Transverse colon (tissue), 4 donors: ENCODE measurements at regions not wholly inside any gene's neighbourhood (a gene's known extent, or its start where the extent isn't known, plus 50 kb on each side); places are given as distances from the start of the nearest gene placed in this dataset.

Experiments used
- CTCF ChIP-seq, 5 experiments: fragments of 200-600 bp in 3 of 5; fragments of 450-650 bp in 2 of 5; sonication (generic) in 3 of 5; IDR thresholded peaks; 1 replicate in 2 of 5; 2 replicates in 3 of 5; pipeline ENCODE4 v1.5.1; 2016 to 2017; ENCODE audit warnings: antibody characterized with exemption in 5 of 5, inconsistent platforms in 3 of 5, mild to moderate bottlenecking in 2 of 5, moderate library complexity in 1 of 5
- POLR2A ChIP-seq: fragments of 450-650 bp; IDR thresholded peaks from one replicate; pipeline ENCODE4 v1.6.1; 2016; ENCODE audit warnings: antibody characterized with exemption, mild to moderate bottlenecking, moderate library complexity
- POLR2AphosphoS5 ChIP-seq, 3 donors: sonication (generic); formaldehyde crosslinking; IDR thresholded peaks; one replicate each; pipeline ENCODE4 v1.6.1; 2016; ENCODE audit warnings: antibody characterized with exemption in 3 of 3

GRCh38 chr11:128151338-128151737, 436.0 kb downstream of the ETS1 start:
- TF ChIP-seq CTCF (IDR thresholded peaks at IDR 0.05): no peak
- no peak for TF ChIP-seq POLR2AphosphoS5 (IDR thresholded peaks at IDR 0.05)
- no peak for TF ChIP-seq POLR2A
